B cell (primary cell): ENCODE measurements at regions not wholly inside any gene's neighbourhood (a gene's known extent, or its start where the extent isn't known, plus 50 kb on each side); places are given as distances from the start of the nearest gene placed in this dataset.

Experiments used
- ATAC-seq: fragments of 200-7000 bp; cut with Tn5 transposase; one replicate; pipeline ENCODE4 v1.10.0; 2021; ENCODE audit warnings: low read depth, mild to moderate bottlenecking, moderate number of reproducible peaks, moderate library complexity
- CTCF ChIA-PET: fragments of 350-600 bp; sonication (Branson Sonifier 250); formaldehyde crosslinking; loops from one replicate; lab custom pipeline; 2021; ENCODE audit warnings: antibody characterized with exemption, inconsistent platforms; lab: Charles Lee
- POLR2A ChIA-PET: fragments of 350-600 bp; sonication (Branson Sonifier 250); formaldehyde crosslinking; loops from one replicate; lab custom pipeline; 2021; ENCODE audit warnings: antibody characterized with exemption; lab: Charles Lee
- DNase-seq: peaks from one replicate; pipeline ENCODE4 v3.0.0; 2013
- H2AFZ ChIP-seq: 2 replicates; pipeline ENCODE4 v1.6.1; 2012; ENCODE audit warnings: mild to moderate bottlenecking, low read depth, low read length; ENCODE audit not compliant: insufficient read depth, poor library complexity, severe bottlenecking
- H3K27ac ChIP-seq, 2 donors: 1 replicate in 1 of 2; 2 replicates in 1 of 2; pipeline ENCODE4 v1.5.1; 2012 to 2013; ENCODE audit warnings: low read length in 2 of 2, mild to moderate bottlenecking in 2 of 2, moderate library complexity in 1 of 2
- H3K27me3 ChIP-seq, 4 experiments: fragments of 200-600 bp in 1 of 4; sonication (generic) in 1 of 4; replicated peaks in 1 of 4; 1 replicate in 2 of 4; 2 replicates in 2 of 4; pipeline versions ENCODE4 v1.6.1 to v1.7.0; 2013 to 2016; ENCODE audit warnings: low read length in 3 of 4, mild to moderate bottlenecking in 2 of 4, mixed read lengths in 1 of 4, moderate library complexity in 1 of 4; ENCODE audit not compliant: insufficient read depth in 4 of 4, control insufficient read depth in 3 of 4; ENCODE audit errors: control extremely low read depth in 1 of 4
- H3K36me3 ChIP-seq, 2 experiments: replicated peaks in 1 of 2; 1 replicate in 1 of 2; 2 replicates in 1 of 2; pipeline versions ENCODE4 v1.6.1 to v1.7.1; 2013; ENCODE audit warnings: low read length in 1 of 2; ENCODE audit not compliant: insufficient read depth in 2 of 2, control insufficient read depth in 1 of 2; ENCODE audit errors: control extremely low read depth in 1 of 2, extremely low read depth in 1 of 2
- H3K4me1 ChIP-seq, 2 donors: fragments of 200-600 bp in 1 of 2; sonication (generic) in 1 of 2; 1 replicate in 1 of 2; 2 replicates in 1 of 2; pipeline versions ENCODE4 v1.5.1 to v1.6.1; 2013 to 2017; ENCODE audit warnings: low read length in 2 of 2; ENCODE audit not compliant: control insufficient read depth in 2 of 2, insufficient read depth in 2 of 2
- H3K4me2 ChIP-seq: replicated peaks from 2 replicates; pipeline ENCODE3; 2012; ENCODE audit warnings: mild to moderate bottlenecking, low read depth, low read length; ENCODE audit not compliant: poor library complexity, severe bottlenecking
- H3K4me3 ChIP-seq, 5 experiments: fragments of 200-600 bp in 1 of 5; sonication (generic) in 1 of 5; 1 replicate in 3 of 5; 2 replicates in 2 of 5; pipeline versions ENCODE4 v1.5.1 to v1.7.0; 2011 to 2016; ENCODE audit warnings: low read length in 4 of 5, mild to moderate bottlenecking in 4 of 5, low read depth in 2 of 5, control low read depth in 1 of 5, moderate library complexity in 1 of 5; ENCODE audit not compliant: insufficient read depth in 1 of 5; ENCODE audit errors: control extremely low read depth in 1 of 5, extremely low read depth in 1 of 5
- H3K79me2 ChIP-seq: fragments of 200-600 bp; sonication (generic); one replicate; pipeline ENCODE4 v1.6.0; 2016; ENCODE audit warnings: low read length; ENCODE audit not compliant: control insufficient read depth, insufficient read depth
- H3K9ac ChIP-seq: fragments of 200-600 bp; sonication (generic); 2 replicates; pipeline ENCODE4 v1.6.1; 2017; ENCODE audit warnings: mild to moderate bottlenecking, low read length, moderate library complexity
- H3K9me3 ChIP-seq, 3 donors: one replicate each; pipeline versions ENCODE4 v1.6.1 to v1.7.1; 2013; ENCODE audit warnings: low read length in 2 of 3; ENCODE audit not compliant: control insufficient read depth in 2 of 3, insufficient read depth in 1 of 3; ENCODE audit errors: control extremely low read depth in 1 of 3
- H4K20me1 ChIP-seq: 2 replicates; pipeline ENCODE4 v1.6.0; 2012; ENCODE audit warnings: mild to moderate bottlenecking, low read length; ENCODE audit not compliant: insufficient read depth, control insufficient read depth, poor library complexity, severe bottlenecking
- H3K27ac Mint-ChIP-seq: one replicate; pipeline ENCODE4 v1.8.0; 2021; ENCODE audit warnings: mixed read lengths
- H3K27me3 Mint-ChIP-seq: one replicate; pipeline ENCODE4 v1.8.0; 2021; ENCODE audit warnings: mixed read lengths
- H3K4me1 Mint-ChIP-seq: one replicate; pipeline ENCODE4 v1.8.0; 2021; ENCODE audit warnings: mixed read lengths
- H3K4me3 Mint-ChIP-seq: one replicate; pipeline ENCODE4 v1.8.0; 2021; ENCODE audit warnings: mixed read lengths
- H3K9me3 Mint-ChIP-seq: one replicate; pipeline ENCODE4 v1.8.0; 2022; ENCODE audit warnings: mixed read lengths; ENCODE audit not compliant: insufficient read depth
- EZH2 ChIP-seq: IDR thresholded peaks from 2 replicates; pipeline ENCODE4 v1.6.1; 2012; ENCODE audit warnings: borderline replicate concordance, low read depth, mild to moderate bottlenecking, moderate library complexity, low read length; ENCODE audit not compliant: insufficient read depth, poor library complexity, severe bottlenecking
- WGBS: methylation state at CpG from one replicate; pipeline ENCODE4 v1.1.5; 2013; ENCODE audit warnings: missing lambda C conversion rate; ENCODE audit not compliant: insufficient coverage; 5-methylcytosine and 5-hydroxymethylcytosine counted together
- intact Hi-C: fragments of 100-400 bp; cut with micrococcal nuclease; formaldehyde crosslinking; loops from one replicate; pipeline ENCODE4 v1.10.0; 2022
- TF ChIP-seq, protein P1 (sequence below): fragments of 200-600 bp; IDR thresholded peaks from one replicate; pipeline ENCODE4 v1.8.0; 2022; ENCODE audit warnings: antibody characterized with exemption, mild to moderate bottlenecking

DNA sequence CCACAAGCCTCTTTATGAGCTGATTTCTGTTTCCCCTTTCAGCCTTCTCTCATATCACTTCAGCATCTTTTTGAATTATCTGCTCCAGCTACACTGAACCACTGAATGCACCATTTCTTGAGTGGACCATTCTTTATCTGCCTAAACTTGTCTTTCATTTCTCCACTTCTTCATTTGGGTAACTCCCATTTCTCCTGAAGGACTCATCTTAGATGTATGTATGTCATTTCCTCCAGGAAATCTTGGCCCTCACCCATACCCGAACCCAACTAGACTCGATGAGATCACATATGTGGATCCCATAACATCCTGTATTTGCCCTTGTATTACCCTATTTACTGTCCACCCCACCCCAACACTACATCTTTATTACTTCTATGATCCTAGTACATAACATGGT, 249.8 kb downstream of the KIF4B start:
- Histone ChIP-seq H3K79me2 (no peaks in the 10 kb centered on the region), H3K27me3 (no peaks in the 10 kb centered on the region), H3K4me1 (no peaks in the 10 kb centered on the region), H4K20me1 (no peaks in the 10 kb centered on the region), H2AFZ (no peak overlapping the region), H3K36me3 (no peaks in the 10 kb centered on the region), H3K9ac (no peak overlapping the region), H3K4me2 (no peak overlapping the region), H3K4me3 (no peak overlapping the region), H3K27ac (no peak overlapping the region), H3K9me3 (no peaks in the 10 kb centered on the region)
- POLR2A ChIA-PET: no interaction called here
- CTCF ChIA-PET: no interaction called here
- Mint-ChIP-seq H3K9me3 (no peaks in the 10 kb centered on the region), H3K4me1 (no peaks in the 10 kb centered on the region), H3K27me3 (no peaks in the 10 kb centered on the region), H3K27ac (no peak overlapping the region), H3K4me3 (no peak overlapping the region)
- DNase-seq: no peak
- no peak for ATAC-seq
- no CpG with 5 or more reads among the region's 2 CpGs for WGBS
- no peak for TF ChIP-seq EZH2
- TF ChIP-seq, protein P1, sequence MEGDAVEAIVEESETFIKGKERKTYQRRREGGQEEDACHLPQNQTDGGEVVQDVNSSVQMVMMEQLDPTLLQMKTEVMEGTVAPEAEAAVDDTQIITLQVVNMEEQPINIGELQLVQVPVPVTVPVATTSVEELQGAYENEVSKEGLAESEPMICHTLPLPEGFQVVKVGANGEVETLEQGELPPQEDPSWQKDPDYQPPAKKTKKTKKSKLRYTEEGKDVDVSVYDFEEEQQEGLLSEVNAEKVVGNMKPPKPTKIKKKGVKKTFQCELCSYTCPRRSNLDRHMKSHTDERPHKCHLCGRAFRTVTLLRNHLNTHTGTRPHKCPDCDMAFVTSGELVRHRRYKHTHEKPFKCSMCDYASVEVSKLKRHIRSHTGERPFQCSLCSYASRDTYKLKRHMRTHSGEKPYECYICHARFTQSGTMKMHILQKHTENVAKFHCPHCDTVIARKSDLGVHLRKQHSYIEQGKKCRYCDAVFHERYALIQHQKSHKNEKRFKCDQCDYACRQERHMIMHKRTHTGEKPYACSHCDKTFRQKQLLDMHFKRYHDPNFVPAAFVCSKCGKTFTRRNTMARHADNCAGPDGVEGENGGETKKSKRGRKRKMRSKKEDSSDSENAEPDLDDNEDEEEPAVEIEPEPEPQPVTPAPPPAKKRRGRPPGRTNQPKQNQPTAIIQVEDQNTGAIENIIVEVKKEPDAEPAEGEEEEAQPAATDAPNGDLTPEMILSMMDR: no peak
- intact Hi-C loops: no loop called here

DNA sequence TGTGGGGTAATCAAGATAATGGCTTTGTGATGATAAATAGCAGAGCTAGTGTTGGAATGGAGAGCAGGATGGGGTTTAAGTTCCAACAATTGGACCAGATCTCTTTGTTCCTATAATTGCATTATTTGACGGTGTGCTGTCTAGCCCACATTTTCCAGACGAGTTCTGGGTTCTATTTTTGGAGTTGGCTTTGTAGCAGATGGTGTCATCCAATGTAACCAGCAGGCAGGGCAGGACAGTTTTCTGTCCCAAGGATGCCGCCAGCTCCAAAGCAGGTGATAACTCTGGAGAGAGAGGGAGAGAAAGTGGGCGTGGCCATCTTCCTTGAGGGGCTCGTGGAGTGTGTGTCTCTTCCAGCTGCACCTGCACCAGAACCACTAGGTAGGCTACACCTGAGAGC, 251.3 kb downstream of the KIF4B start:
- intact Hi-C loops: no loop called here
- no peaks in the 10 kb centered on the region for H3K4me1 Mint-ChIP-seq
- H3K4me3 ChIP-seq: no peak overlapping the region
- H3K27me3 ChIP-seq: no peaks in the 10 kb centered on the region
- no peaks in the 10 kb centered on the region for H3K4me1 ChIP-seq
- POLR2A ChIA-PET: no interaction called here
- H3K27me3 Mint-ChIP-seq: no peaks in the 10 kb centered on the region
- H4K20me1 ChIP-seq: no peaks in the 10 kb centered on the region
- TF ChIP-seq EZH2: no peak
- TF ChIP-seq, protein P1: no peak
- DNase-seq (no peak), ATAC-seq (no peak)
- H3K27ac ChIP-seq: no peak overlapping the region
- H3K9me3 Mint-ChIP-seq: no peaks in the 10 kb centered on the region
- H3K27ac Mint-ChIP-seq: no peak overlapping the region
- CTCF ChIA-PET: no interaction called here
- H3K79me2 ChIP-seq: no peaks in the 10 kb centered on the region
- H3K9ac ChIP-seq: no peak overlapping the region
- no peak overlapping the region for H3K4me2 ChIP-seq
- 80% methylated on average over 3 of the region's 5 CpGs for WGBS
- no peaks in the 10 kb centered on the region for H3K9me3 ChIP-seq
- no peak overlapping the region for H3K4me3 Mint-ChIP-seq
- no peak overlapping the region for H2AFZ ChIP-seq
- H3K36me3 ChIP-seq: no peaks in the 10 kb centered on the region
